ENCODE measurements at regions not wholly inside any gene's neighbourhood (a gene's known extent, or its start where the extent isn't known, plus 50 kb on each side); places are given as distances from the start of the nearest gene placed in this dataset.

DNA sequence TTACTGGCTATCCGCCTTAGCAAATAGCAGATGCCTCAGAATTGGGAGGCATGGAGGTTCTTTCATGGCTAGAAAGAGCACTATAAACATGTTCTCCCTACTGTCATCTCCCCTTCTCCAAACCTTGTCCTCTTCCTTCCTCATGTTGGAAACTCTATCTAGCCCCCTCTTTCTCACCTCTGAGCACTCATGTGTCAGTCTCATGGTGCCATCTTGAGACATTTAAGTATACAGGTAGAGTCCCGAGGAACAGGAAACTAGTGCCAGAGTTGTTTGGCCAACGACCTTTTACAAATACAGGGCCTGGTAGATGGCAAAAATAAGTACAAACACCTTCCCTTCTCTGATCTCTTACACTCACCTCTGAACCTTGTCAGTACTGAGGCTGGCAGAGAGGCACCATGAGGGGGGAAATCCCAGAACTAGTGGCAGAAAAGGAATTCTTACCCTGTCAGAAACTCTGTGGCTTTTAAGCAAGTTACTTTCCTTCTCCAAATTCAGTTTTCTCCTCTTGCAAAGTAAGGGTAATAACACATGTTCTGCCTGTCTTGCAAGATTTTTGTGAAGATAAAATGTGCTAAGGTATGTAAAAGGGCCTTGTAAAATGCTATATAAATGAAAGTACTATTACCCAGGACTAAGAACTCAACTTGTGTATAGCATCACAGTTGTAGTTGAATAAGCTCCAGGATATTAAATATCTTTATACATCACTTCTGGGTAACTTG is 94.1 kb upstream of the SNX2 start:
- DNase-seq (ENCODE audit: low spot score), result no peak
- H3K27ac Mint-ChIP-seq (ENCODE audit: unreplicated experiment), result no peak overlapping the region
- no peaks in the 10 kb centered on the region for H3K4me1 Mint-ChIP-seq (ENCODE audit: low read depth)
- peaks cover 3% of the 10 kb centered on the region for H3K36me3 Mint-ChIP-seq (ENCODE audit: low read depth)
- H3K4me3 Mint-ChIP-seq (ENCODE audit: unreplicated experiment), result no peak overlapping the region
- TF ChIP-seq, protein P1, sequence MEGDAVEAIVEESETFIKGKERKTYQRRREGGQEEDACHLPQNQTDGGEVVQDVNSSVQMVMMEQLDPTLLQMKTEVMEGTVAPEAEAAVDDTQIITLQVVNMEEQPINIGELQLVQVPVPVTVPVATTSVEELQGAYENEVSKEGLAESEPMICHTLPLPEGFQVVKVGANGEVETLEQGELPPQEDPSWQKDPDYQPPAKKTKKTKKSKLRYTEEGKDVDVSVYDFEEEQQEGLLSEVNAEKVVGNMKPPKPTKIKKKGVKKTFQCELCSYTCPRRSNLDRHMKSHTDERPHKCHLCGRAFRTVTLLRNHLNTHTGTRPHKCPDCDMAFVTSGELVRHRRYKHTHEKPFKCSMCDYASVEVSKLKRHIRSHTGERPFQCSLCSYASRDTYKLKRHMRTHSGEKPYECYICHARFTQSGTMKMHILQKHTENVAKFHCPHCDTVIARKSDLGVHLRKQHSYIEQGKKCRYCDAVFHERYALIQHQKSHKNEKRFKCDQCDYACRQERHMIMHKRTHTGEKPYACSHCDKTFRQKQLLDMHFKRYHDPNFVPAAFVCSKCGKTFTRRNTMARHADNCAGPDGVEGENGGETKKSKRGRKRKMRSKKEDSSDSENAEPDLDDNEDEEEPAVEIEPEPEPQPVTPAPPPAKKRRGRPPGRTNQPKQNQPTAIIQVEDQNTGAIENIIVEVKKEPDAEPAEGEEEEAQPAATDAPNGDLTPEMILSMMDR (IDR thresholded peaks at IDR 0.05), result no peak
- H3K9me3 Mint-ChIP-seq (ENCODE audit: low read depth), result no peaks in the 10 kb centered on the region
- H3K27me3 Mint-ChIP-seq (ENCODE audit: low read depth), result no peaks in the 10 kb centered on the region

DNA sequence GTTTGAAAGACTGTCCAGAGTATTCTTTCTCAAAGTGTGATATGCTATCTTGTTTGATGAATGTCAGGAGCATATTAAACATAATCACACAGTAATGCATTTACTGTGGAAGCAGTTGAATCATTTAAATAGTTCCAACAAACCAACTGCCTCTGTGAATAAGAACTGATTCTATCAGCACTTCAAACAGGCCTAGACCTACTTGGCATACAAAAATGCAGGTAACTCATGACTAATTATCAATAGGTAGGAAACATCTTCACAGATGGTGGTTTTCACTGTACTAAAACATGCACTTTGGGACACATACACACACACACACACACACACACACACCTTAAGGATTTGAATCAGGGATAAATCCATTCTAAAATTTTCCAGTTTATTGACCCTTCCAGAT is 91.2 kb upstream of the SNX2 start:
- H3K36me3 Mint-ChIP-seq (ENCODE audit: low read depth), result peaks cover 4% of the 10 kb centered on the region

DNA sequence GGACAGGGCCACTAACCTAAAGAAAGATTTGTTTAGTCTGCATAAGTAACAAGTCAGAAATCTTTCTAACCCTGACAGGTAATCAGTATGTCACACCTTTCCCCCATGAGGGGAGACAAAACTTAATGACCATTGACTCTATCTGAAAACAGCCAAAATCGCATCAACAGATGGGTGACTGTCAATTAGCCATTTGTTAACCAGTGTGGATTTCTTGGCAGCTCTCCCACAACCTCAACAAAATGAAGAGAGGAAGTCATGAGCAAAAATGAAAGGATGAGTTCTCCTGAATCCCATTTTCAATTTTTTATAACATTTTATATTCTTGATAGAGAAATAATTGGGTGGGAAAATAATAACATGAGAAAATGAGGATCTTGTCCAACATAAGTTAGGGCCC is 84.6 kb upstream of the SNX2 start:
- no peak overlapping the region for H3K27ac Mint-ChIP-seq (ENCODE audit: unreplicated experiment)
- no peaks in the 10 kb centered on the region for H3K4me1 Mint-ChIP-seq (ENCODE audit: low read depth)
- H3K27me3 Mint-ChIP-seq (ENCODE audit: low read depth), result no peaks in the 10 kb centered on the region
- no peaks in the 10 kb centered on the region for H3K9me3 Mint-ChIP-seq (ENCODE audit: low read depth)
- H3K36me3 Mint-ChIP-seq (ENCODE audit: low read depth), result peaks cover 3% of the 10 kb centered on the region
- TF ChIP-seq, protein P1 (IDR thresholded peaks at IDR 0.05), result no peak
- no peak overlapping the region for H3K4me3 Mint-ChIP-seq (ENCODE audit: unreplicated experiment)
- no peak for DNase-seq (ENCODE audit: low spot score)

More for the DNA sequence above, 91.2 kb upstream of the SNX2 start:
- no peak for DNase-seq (ENCODE audit: low spot score)
- Mint-ChIP-seq H3K4me3 (ENCODE audit: unreplicated experiment) (no peak overlapping the region), H3K27ac (ENCODE audit: unreplicated experiment) (no peak overlapping the region), H3K27me3 (ENCODE audit: low read depth) (no peaks in the 10 kb centered on the region), H3K9me3 (ENCODE audit: low read depth) (no peaks in the 10 kb centered on the region), H3K4me1 (ENCODE audit: low read depth) (no peaks in the 10 kb centered on the region)
- TF ChIP-seq, protein P1 (IDR thresholded peaks at IDR 0.05), result no peak

DNA sequence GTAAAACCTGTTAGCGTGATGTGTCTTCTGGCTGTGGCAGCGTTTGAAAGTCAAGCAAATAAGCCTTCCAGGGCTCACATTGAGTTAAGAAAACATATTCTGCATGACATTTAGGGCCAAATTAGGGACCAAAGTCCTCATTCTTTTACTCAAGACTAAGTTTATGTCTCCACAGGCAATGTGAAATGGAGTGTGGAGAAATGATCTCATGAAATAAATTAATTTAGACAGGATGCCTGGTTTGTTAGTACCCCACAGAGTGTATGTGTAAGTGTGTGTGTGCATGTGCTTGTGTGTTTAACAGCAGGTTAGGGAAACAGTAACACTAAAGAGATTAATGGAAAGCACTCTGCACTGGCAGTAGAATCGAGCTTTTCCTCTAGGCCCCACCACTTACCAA is 82.9 kb upstream of the SNX2 start:
- Mint-ChIP-seq H3K9me3 (ENCODE audit: low read depth) (no peaks in the 10 kb centered on the region), H3K27ac (ENCODE audit: unreplicated experiment) (no peak overlapping the region)
- TF ChIP-seq, protein P1 (IDR thresholded peaks at IDR 0.05), result no peak

DNA sequence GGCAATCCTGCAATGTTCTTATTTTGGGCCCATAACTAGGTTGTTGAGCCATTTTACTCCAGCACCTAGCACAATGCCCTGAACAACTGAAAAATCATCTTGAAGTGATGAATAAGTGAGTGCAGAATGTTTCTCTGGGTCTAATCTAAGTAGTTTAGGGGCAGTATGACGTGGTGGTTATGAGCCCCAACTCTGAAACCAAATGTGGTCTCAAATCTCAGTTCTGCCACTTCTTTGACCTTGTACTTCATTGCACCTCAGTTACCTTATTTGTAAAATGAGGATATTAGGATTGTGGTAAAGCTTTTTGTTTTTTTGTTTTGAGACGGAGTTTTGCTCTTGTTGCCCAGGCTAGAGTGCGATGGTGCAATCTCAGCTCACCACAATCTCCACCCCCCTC is 80.9 kb upstream of the SNX2 start:
- Mint-ChIP-seq H3K4me1 (ENCODE audit: low read depth) (no peaks in the 10 kb centered on the region), H3K4me3 (ENCODE audit: unreplicated experiment) (no peak overlapping the region), H3K27ac (ENCODE audit: unreplicated experiment) (no peak overlapping the region), H3K9me3 (ENCODE audit: low read depth) (no peaks in the 10 kb centered on the region), H3K27me3 (ENCODE audit: low read depth) (no peaks in the 10 kb centered on the region), H3K36me3 (ENCODE audit: low read depth) (no peaks in the 10 kb centered on the region)
- TF ChIP-seq, protein P1 (IDR thresholded peaks at IDR 0.05), result no peak
- no peak for DNase-seq (ENCODE audit: low spot score)

More for the DNA sequence above, 82.9 kb upstream of the SNX2 start:
- DNase-seq (ENCODE audit: low spot score), result no peak
- Mint-ChIP-seq H3K36me3 (ENCODE audit: low read depth) (peaks cover 1% of the 10 kb centered on the region), H3K27me3 (ENCODE audit: low read depth) (no peaks in the 10 kb centered on the region), H3K4me1 (ENCODE audit: low read depth) (no peaks in the 10 kb centered on the region), H3K4me3 (ENCODE audit: unreplicated experiment) (no peak overlapping the region)

Measured in chondrocyte (in vitro differentiated cells).